ENCODE measurements at regions not wholly inside any gene's neighbourhood (a gene's known extent, or its start where the extent isn't known, plus 50 kb on each side); places are given as distances from the start of the nearest gene placed in this dataset.

GRCh38 chr13:78012046-78012445 is 93.4 kb upstream of the EDNRB start:
- TF ChIP-seq POLR2A (IDR thresholded peaks at IDR 0.05) (no peak), CTCF (IDR thresholded peaks at IDR 0.05) (no peak)
